GM23338 (cell line): ENCODE measurements at regions not wholly inside any gene's neighbourhood (a gene's known extent, or its start where the extent isn't known, plus 50 kb on each side); places are given as distances from the start of the nearest gene placed in this dataset.

Experiments
- CREB1 ChIP-seq: fragments of 250-450 bp; sonication (Bioruptor Pico); IDR thresholded peaks from 2 replicates; pipeline ENCODE4 v1.5.0; 2020; ENCODE audit warnings: low read depth, mild to moderate bottlenecking, moderate library complexity
- ETS1 ChIP-seq: IDR thresholded peaks from 2 replicates; pipeline ENCODE4 v1.6.1; 2016; ENCODE audit warnings: antibody characterized with exemption
- EZH2 ChIP-seq: fragments of 200-600 bp; sonication (generic); IDR thresholded peaks from one replicate; pipeline ENCODE4 v1.8.0; 2017; ENCODE audit warnings: antibody characterized with exemption, mild to moderate bottlenecking, low read depth; ENCODE audit not compliant: unreplicated experiment
- EZH2phosphoT487 ChIP-seq: fragments of 200-600 bp; sonication (generic); IDR thresholded peaks from one replicate; pipeline ENCODE4 v1.8.1; 2018; ENCODE audit warnings: antibody characterized with exemption; ENCODE audit not compliant: unreplicated experiment
- JUNB ChIP-seq: IDR thresholded peaks from one replicate; pipeline ENCODE4 v1.6.1; 2016; ENCODE audit warnings: antibody characterized with exemption; ENCODE audit not compliant: unreplicated experiment
- NANOG ChIP-seq: IDR thresholded peaks from 2 replicates; pipeline ENCODE4 v1.6.1; 2016; ENCODE audit warnings: antibody characterized with exemption, borderline replicate concordance
- POLR2AphosphoS5 ChIP-seq: IDR thresholded peaks from 2 replicates; pipeline ENCODE4 v1.6.1; 2016; ENCODE audit warnings: antibody characterized with exemption, low read depth
- REST ChIP-seq: IDR thresholded peaks from one replicate; pipeline ENCODE4 v1.6.1; 2018; ENCODE audit warnings: antibody characterized with exemption; ENCODE audit not compliant: unreplicated experiment
- STAT1 ChIP-seq: IDR thresholded peaks from one replicate; pipeline ENCODE4 v1.6.1; 2016; ENCODE audit warnings: antibody characterized with exemption; ENCODE audit not compliant: unreplicated experiment
- ZNF331 ChIP-seq: fragments of 250-450 bp; sonication (Bioruptor Pico); IDR thresholded peaks from 2 replicates; pipeline ENCODE4 v1.5.0; 2020; ENCODE audit warnings: low read depth, mild to moderate bottlenecking, moderate library complexity
- TF ChIP-seq, protein P1 (sequence below), 2 experiments: fragments of 200-600 bp in 1 of 2; sonication (generic) in 1 of 2; conservative IDR thresholded peaks; 2 replicates each; pipeline versions ENCODE4 v1.5.1 to v1.6.1; 2016 to 2017; ENCODE audit warnings: antibody characterized with exemption in 2 of 2, low read depth in 2 of 2, mild to moderate bottlenecking in 2 of 2, moderate library complexity in 1 of 2

- TF ChIP-seq, protein P1, sequence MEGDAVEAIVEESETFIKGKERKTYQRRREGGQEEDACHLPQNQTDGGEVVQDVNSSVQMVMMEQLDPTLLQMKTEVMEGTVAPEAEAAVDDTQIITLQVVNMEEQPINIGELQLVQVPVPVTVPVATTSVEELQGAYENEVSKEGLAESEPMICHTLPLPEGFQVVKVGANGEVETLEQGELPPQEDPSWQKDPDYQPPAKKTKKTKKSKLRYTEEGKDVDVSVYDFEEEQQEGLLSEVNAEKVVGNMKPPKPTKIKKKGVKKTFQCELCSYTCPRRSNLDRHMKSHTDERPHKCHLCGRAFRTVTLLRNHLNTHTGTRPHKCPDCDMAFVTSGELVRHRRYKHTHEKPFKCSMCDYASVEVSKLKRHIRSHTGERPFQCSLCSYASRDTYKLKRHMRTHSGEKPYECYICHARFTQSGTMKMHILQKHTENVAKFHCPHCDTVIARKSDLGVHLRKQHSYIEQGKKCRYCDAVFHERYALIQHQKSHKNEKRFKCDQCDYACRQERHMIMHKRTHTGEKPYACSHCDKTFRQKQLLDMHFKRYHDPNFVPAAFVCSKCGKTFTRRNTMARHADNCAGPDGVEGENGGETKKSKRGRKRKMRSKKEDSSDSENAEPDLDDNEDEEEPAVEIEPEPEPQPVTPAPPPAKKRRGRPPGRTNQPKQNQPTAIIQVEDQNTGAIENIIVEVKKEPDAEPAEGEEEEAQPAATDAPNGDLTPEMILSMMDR (conservative IDR thresholded peaks at IDR 0.05; ENCODE audit: low read depth in 2 of 2) = no peak
- TF ChIP-seq CREB1 (CRISPR knock-in tag) (no peak), NANOG (no peak), POLR2AphosphoS5 (no peak), EZH2 (no peak), ETS1 (no peak), EZH2phosphoT487 (no peak), REST (no peak), STAT1 (no peak), JUNB (no peak), ZNF331 (no peak)
Observed at GRCh38 chr3:98966434-98966833, 64.9 kb upstream of the DCBLD2 start.
